GM12878 (cell line): ENCODE measurements at regions not wholly inside any gene's neighbourhood (a gene's known extent, or its start where the extent isn't known, plus 50 kb on each side); places are given as distances from the start of the nearest gene placed in this dataset.

ENCODE experiments used
- TBL1XR1 ChIP-seq: IDR thresholded peaks from 2 replicates; pipeline ENCODE4 v1.6.1; 2012; ENCODE audit warnings: low read depth, low read length, improper control_type of control experiment
- TCF12 ChIP-seq: IDR thresholded peaks from 2 replicates; pipeline ENCODE4 v1.6.1; 2011; ENCODE audit warnings: low read depth, mild to moderate bottlenecking, low read length
- TF ChIP-seq, protein P1 (sequence below): fragments of 450-650 bp; formaldehyde crosslinking; IDR thresholded peaks from 2 replicates; pipeline ENCODE4 v1.5.0; 2022; ENCODE audit warnings: mild to moderate bottlenecking, missing genetic modification characterization
- TF ChIP-seq, protein P2 (sequence below): fragments of 450-650 bp; IDR thresholded peaks from 2 replicates; pipeline ENCODE4 v1.6.1; 2017; ENCODE audit warnings: borderline replicate concordance
- TF ChIP-seq, protein P3 (sequence below): IDR thresholded peaks from 2 replicates; pipeline ENCODE4 v1.6.1; 2012; ENCODE audit warnings: low read depth, low read length, improper control_type of control experiment

DNA sequence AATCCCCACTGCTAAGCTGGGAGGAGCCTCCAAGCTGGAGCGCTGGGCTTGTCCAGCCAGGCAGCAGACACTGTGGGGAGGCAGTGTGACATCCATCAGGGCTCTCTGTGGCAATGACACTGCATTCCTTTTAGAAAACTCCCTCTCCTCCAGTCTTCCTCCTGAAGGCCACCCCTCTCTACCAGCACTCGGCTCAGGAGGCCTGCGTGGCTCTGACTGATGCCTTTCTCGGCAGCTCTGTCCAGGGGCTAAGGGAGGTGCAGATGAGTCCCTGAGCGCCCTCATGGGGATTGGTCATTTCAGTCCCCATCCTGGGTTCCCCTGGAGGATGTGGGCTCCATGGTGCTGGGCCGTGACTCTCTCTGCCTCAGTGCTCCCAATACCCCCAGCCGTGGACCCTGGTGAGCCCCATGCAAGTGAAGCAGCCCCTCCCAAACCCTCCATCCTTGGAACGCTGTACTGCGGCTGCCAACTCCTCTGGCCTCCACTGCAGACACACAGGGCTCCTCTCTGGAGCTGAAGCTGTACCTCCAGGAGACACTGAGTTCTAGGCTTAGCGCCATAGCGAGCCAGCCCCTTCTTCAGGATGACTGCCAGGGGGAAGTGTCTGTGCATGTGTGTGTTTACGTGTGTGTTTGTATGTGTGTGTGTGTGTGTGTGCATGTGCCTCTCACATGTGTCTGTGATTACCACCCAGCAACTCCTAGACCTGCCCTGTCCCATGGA lies 209.6 kb downstream of the ERMARD start:
- TF ChIP-seq, protein P1, sequence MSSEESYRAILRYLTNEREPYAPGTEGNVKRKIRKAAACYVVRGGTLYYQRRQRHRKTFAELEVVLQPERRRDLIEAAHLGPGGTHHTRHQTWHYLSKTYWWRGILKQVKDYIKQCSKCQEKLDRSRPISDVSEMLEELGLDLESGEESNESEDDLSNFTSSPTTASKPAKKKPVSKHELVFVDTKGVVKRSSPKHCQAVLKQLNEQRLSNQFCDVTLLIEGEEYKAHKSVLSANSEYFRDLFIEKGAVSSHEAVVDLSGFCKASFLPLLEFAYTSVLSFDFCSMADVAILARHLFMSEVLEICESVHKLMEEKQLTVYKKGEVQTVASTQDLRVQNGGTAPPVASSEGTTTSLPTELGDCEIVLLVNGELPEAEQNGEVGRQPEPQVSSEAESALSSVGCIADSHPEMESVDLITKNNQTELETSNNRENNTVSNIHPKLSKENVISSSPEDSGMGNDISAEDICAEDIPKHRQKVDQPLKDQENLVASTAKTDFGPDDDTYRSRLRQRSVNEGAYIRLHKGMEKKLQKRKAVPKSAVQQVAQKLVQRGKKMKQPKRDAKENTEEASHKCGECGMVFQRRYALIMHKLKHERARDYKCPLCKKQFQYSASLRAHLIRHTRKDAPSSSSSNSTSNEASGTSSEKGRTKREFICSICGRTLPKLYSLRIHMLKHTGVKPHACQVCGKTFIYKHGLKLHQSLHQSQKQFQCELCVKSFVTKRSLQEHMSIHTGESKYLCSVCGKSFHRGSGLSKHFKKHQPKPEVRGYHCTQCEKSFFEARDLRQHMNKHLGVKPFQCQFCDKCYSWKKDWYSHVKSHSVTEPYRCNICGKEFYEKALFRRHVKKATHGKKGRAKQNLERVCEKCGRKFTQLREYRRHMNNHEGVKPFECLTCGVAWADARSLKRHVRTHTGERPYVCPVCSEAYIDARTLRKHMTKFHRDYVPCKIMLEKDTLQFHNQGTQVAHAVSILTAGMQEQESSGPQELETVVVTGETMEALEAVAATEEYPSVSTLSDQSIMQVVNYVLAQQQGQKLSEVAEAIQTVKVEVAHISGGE (CRISPR knock-in tag), result no peak
- TF ChIP-seq, protein P2, sequence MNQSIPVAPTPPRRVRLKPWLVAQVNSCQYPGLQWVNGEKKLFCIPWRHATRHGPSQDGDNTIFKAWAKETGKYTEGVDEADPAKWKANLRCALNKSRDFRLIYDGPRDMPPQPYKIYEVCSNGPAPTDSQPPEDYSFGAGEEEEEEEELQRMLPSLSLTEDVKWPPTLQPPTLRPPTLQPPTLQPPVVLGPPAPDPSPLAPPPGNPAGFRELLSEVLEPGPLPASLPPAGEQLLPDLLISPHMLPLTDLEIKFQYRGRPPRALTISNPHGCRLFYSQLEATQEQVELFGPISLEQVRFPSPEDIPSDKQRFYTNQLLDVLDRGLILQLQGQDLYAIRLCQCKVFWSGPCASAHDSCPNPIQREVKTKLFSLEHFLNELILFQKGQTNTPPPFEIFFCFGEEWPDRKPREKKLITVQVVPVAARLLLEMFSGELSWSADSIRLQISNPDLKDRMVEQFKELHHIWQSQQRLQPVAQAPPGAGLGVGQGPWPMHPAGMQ, result no peak
- TF ChIP-seq, protein P3, sequence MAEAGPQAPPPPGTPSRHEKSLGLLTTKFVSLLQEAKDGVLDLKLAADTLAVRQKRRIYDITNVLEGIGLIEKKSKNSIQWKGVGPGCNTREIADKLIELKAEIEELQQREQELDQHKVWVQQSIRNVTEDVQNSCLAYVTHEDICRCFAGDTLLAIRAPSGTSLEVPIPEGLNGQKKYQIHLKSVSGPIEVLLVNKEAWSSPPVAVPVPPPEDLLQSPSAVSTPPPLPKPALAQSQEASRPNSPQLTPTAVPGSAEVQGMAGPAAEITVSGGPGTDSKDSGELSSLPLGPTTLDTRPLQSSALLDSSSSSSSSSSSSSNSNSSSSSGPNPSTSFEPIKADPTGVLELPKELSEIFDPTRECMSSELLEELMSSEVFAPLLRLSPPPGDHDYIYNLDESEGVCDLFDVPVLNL, result no peak
- TF ChIP-seq TBL1XR1, result no peak
- TF ChIP-seq TCF12, result no peak
